ENCODE measurements at regions not wholly inside any gene's neighbourhood (a gene's known extent, or its start where the extent isn't known, plus 50 kb on each side); places are given as distances from the start of the nearest gene placed in this dataset.
A peak's percentile ranks its signal among the peaks of the same experiment; 100 is the strongest.

GRCh38 chr14:49008363-49008762, 577.8 kb downstream of the RPS29 start:
- DNase-seq: no peak

- DNase-seq: no peak
Measured at GRCh38 chr14:48991141-48991540, 595.0 kb downstream of the RPS29 start.

GRCh38 chr14:48983351-48983888, 602.8 kb downstream of the RPS29 start:
- no peak for DNase-seq

GRCh38 chr14:48974994-48975393, 611.2 kb downstream of the RPS29 start:
- DNase-seq: no peak

GRCh38 chr14:48973151-48973550, 613.0 kb downstream of the RPS29 start:
- no peak for DNase-seq

GRCh38 chr14:48970943-48971342, 615.2 kb downstream of the RPS29 start:
- DNase-seq: no peak

- no peak for DNase-seq
Measured at GRCh38 chr14:48967419-48967818, 618.8 kb downstream of the RPS29 start.

GRCh38 chr14:48963231-48963790, 622.9 kb downstream of the RPS29 start:
- no peak for DNase-seq

- no peak for DNase-seq
Measured at GRCh38 chr14:48957486-48957885, 628.7 kb downstream of the RPS29 start.

GRCh38 chr14:48955857-48956256, 630.3 kb downstream of the RPS29 start:
- no peak for DNase-seq

GRCh38 chr14:48954446-48954845, 631.7 kb downstream of the RPS29 start:
- DNase-seq: no peak

GRCh38 chr14:48944809-48945208, 641.4 kb downstream of the RPS29 start:
- no peak for DNase-seq

- peak; percentile 41 for DNase-seq
Measured at GRCh38 chr14:48943913-48944312, 642.3 kb downstream of the RPS29 start.

- peak; percentile 46 for DNase-seq
Measured at GRCh38 chr14:48937541-48938195, 648.5 kb downstream of the RPS29 start.

GRCh38 chr14:48936849-48937248, 649.3 kb downstream of the RPS29 start:
- no peak for DNase-seq

- DNase-seq: peak; percentile 25
Measured at GRCh38 chr14:48936362-48936761, 649.8 kb downstream of the RPS29 start.

GRCh38 chr14:48925184-48925583, 661.0 kb downstream of the RPS29 start:
- DNase-seq: peak; percentile 3

GRCh38 chr14:48914921-48915320, 671.3 kb downstream of the RPS29 start:
- no peak for DNase-seq

GRCh38 chr14:48914382-48914781, 671.8 kb downstream of the RPS29 start:
- DNase-seq: no peak

GRCh38 chr14:48900565-48900964, 685.6 kb downstream of the RPS29 start:
- DNase-seq: no peak

- DNase-seq: no peak
Measured at GRCh38 chr14:48890333-48890732, 695.8 kb downstream of the RPS29 start.

GRCh38 chr14:48876806-48877340, 709.3 kb downstream of the RPS29 start:
- no peak for DNase-seq

- DNase-seq: no peak
Measured at GRCh38 chr14:48874711-48875110, 711.5 kb downstream of the RPS29 start.

GRCh38 chr14:48857366-48857765, 728.8 kb downstream of the RPS29 start:
- no peak for DNase-seq

All from occipital lobe (tissue), 1 donor.